HEK293 (cell line): ENCODE measurements at regions not wholly inside any gene's neighbourhood (a gene's known extent, or its start where the extent isn't known, plus 50 kb on each side); places are given as distances from the start of the nearest gene placed in this dataset.

Experiments
- CTCF ChIA-PET: fragments of 350-600 bp; formaldehyde crosslinking; extraction: SDS; loops from one replicate; lab custom pipeline; 2021; ENCODE audit warnings: antibody characterized with exemption; lab: Yijun Ruan, JAX
- POLR2A ChIA-PET: fragments of 300-600 bp; formaldehyde crosslinking; extraction: SDS; loops from one replicate; lab custom pipeline; 2020; ENCODE audit warnings: antibody characterized with exemption, inconsistent platforms; lab: Yijun Ruan, JAX
- H3K27ac ChIP-seq: fragments of 200-500 bp; sonication (Bioruptor generic); 2 replicates; pipeline ENCODE4 v1.5.1; 2014; ENCODE audit warnings: low read depth, low read length, control low read depth, inconsistent platforms; ENCODE audit errors: extremely low read depth
- H3K36me3 ChIP-seq, 2 experiments: fragments of 200-500 bp in 1 of 2; sonication (Bioruptor generic) in 1 of 2; 1 replicate in 1 of 2; 2 replicates in 1 of 2; pipeline ENCODE4 v1.5.1; 2014 to 2017; ENCODE audit warnings: inconsistent platforms in 2 of 2, low read length in 2 of 2; ENCODE audit not compliant: control insufficient read depth in 2 of 2, insufficient read depth in 1 of 2
- H3K4me1 ChIP-seq: fragments of 200-500 bp; sonication (Bioruptor generic); 2 replicates; pipeline ENCODE4 v1.5.1; 2014; ENCODE audit warnings: mild to moderate bottlenecking, low read length, inconsistent platforms; ENCODE audit not compliant: control insufficient read depth, insufficient read depth
- H3K4me3 ChIP-seq: 2 replicates; pipeline ENCODE4 v1.5.1; 2011; ENCODE audit warnings: low read depth, mild to moderate bottlenecking, control low read depth, low read length, moderate library complexity
- H3K9me3 ChIP-seq: fragments of 200-500 bp; sonication (Bioruptor generic); 2 replicates; pipeline ENCODE4 v1.5.1; 2014; ENCODE audit warnings: low read depth, low read length, inconsistent platforms; ENCODE audit not compliant: control insufficient read depth, insufficient read depth
- GLIS2 ChIP-seq: fragments of 450-650 bp; formaldehyde crosslinking; IDR thresholded peaks from 2 replicates; pipeline ENCODE4 v1.5.1; 2016; ENCODE audit warnings: missing biosample characterization, missing genetic modification characterization
- HIC1 ChIP-seq: fragments of 450-650 bp; formaldehyde crosslinking; IDR thresholded peaks from 2 replicates; pipeline ENCODE4 v1.5.1; 2016; ENCODE audit warnings: missing biosample characterization, missing genetic modification characterization
- KLF16 ChIP-seq: fragments of 450-650 bp; formaldehyde crosslinking; IDR thresholded peaks from 2 replicates; pipeline ENCODE4 v1.5.1; 2017; ENCODE audit warnings: missing biosample characterization, missing genetic modification characterization
- SALL2 ChIP-seq: fragments of 450-650 bp; formaldehyde crosslinking; IDR thresholded peaks from 2 replicates; pipeline ENCODE4 v1.5.0; 2017; ENCODE audit warnings: missing biosample characterization, mild to moderate bottlenecking, missing genetic modification characterization, borderline replicate concordance
- SP7 ChIP-seq: fragments of 450-650 bp; formaldehyde crosslinking; IDR thresholded peaks from 2 replicates; pipeline ENCODE4 v1.5.1; 2016; ENCODE audit warnings: missing biosample characterization, missing genetic modification characterization
- ZBTB48 ChIP-seq: fragments of 450-650 bp; formaldehyde crosslinking; IDR thresholded peaks from 2 replicates; pipeline ENCODE4 v1.5.1; 2016; ENCODE audit warnings: missing biosample characterization, missing genetic modification characterization
- ZFHX2 ChIP-seq: fragments of 450-650 bp; formaldehyde crosslinking; conservative IDR thresholded peaks from 2 replicates; pipeline ENCODE4 v1.5.1; 2016; ENCODE audit warnings: missing biosample characterization, missing genetic modification characterization
- ZNF221 ChIP-seq: fragments of 450-650 bp; formaldehyde crosslinking; IDR thresholded peaks from 2 replicates; pipeline ENCODE4 v1.5.1; 2017; ENCODE audit warnings: missing biosample characterization, missing genetic modification characterization, borderline replicate concordance
- ZNF274 ChIP-seq, 2 experiments: fragments of 200-500 bp in 1 of 2; fragments of 450-650 bp in 1 of 2; sonication (Bioruptor generic) in 1 of 2; formaldehyde crosslinking in 1 of 2; IDR thresholded peaks; 2 replicates each; pipeline versions ENCODE4 v1.5.1 to v1.6.1; 2014 to 2016; ENCODE audit warnings: borderline replicate concordance in 1 of 2, inconsistent platforms in 1 of 2, low read length in 1 of 2, missing biosample characterization in 1 of 2, missing genetic modification characterization in 1 of 2
- ZNF292 ChIP-seq: fragments of 450-650 bp; formaldehyde crosslinking; IDR thresholded peaks from 2 replicates; pipeline ENCODE4 v1.5.1; 2016; ENCODE audit warnings: low read depth, missing biosample characterization, missing genetic modification characterization, borderline replicate concordance
- ZNF341 ChIP-seq: fragments of 450-650 bp; formaldehyde crosslinking; IDR thresholded peaks from 2 replicates; pipeline ENCODE4; 2016; ENCODE audit warnings: low read depth, missing biosample characterization, missing genetic modification characterization
- ZNF37A ChIP-seq: fragments of 450-650 bp; IDR thresholded peaks from 2 replicates; pipeline ENCODE4 v1.5.1; 2018; ENCODE audit warnings: missing biosample characterization, missing genetic modification characterization
- ZNF394 ChIP-seq: fragments of 450-650 bp; formaldehyde crosslinking; IDR thresholded peaks from 2 replicates; pipeline ENCODE4 v1.5.1; 2016; ENCODE audit warnings: missing biosample characterization, missing genetic modification characterization, mild to moderate bottlenecking, moderate library complexity, borderline replicate concordance
- ZNF555 ChIP-seq: fragments of 450-650 bp; formaldehyde crosslinking; conservative IDR thresholded peaks from 2 replicates; pipeline ENCODE4 v1.5.1; 2017; ENCODE audit warnings: missing biosample characterization, mild to moderate bottlenecking, missing genetic modification characterization, inconsistent platforms
- ZNF585B ChIP-seq: fragments of 450-650 bp; formaldehyde crosslinking; IDR thresholded peaks from 2 replicates; pipeline ENCODE4 v1.5.1; 2016; ENCODE audit warnings: missing biosample characterization, missing genetic modification characterization
- ZNF629 ChIP-seq: fragments of 450-650 bp; formaldehyde crosslinking; IDR thresholded peaks from 2 replicates; pipeline ENCODE4 v1.5.1; 2017; ENCODE audit warnings: missing biosample characterization, missing genetic modification characterization
- ZNF645 ChIP-seq: fragments of 450-650 bp; formaldehyde crosslinking; IDR thresholded peaks from 2 replicates; pipeline ENCODE4; 2016; ENCODE audit warnings: missing biosample characterization, missing genetic modification characterization
- TF ChIP-seq, protein P1 (sequence below): fragments of 450-650 bp; formaldehyde crosslinking; IDR thresholded peaks from 2 replicates; pipeline ENCODE4 v1.5.1; 2016; ENCODE audit warnings: missing biosample characterization, missing genetic modification characterization
- TF ChIP-seq, protein P2 (sequence below): fragments of 450-650 bp; formaldehyde crosslinking; IDR thresholded peaks from 2 replicates; pipeline ENCODE4 v1.5.1; 2016; ENCODE audit warnings: missing biosample characterization, missing genetic modification characterization, low read depth
- TF ChIP-seq, protein P3 (sequence below): fragments of 450-650 bp; formaldehyde crosslinking; IDR thresholded peaks from 2 replicates; pipeline ENCODE4 v1.5.1; 2016; ENCODE audit warnings: missing biosample characterization, missing genetic modification characterization, borderline replicate concordance

DNA sequence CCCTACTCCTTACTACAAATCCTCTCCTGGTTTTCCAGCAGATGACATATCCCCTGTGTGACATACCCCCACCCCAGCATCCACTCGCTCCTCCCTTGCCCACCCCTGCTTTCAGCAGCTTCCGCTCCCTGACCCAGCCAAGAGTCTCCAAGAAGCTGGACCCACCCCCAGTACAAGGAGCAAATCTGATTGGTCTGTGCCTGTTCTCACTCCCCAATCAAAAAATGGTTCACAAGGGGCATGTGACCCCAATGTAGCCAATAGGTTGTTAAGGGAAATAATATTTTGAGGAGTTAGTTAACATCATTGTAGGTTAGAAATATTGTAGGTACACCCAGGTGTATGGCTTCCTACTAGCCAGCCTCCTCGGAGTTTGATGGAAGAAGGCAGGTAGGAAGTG, 70.1 kb downstream of the GP2 start (continued):
- TF ChIP-seq, protein P1, sequence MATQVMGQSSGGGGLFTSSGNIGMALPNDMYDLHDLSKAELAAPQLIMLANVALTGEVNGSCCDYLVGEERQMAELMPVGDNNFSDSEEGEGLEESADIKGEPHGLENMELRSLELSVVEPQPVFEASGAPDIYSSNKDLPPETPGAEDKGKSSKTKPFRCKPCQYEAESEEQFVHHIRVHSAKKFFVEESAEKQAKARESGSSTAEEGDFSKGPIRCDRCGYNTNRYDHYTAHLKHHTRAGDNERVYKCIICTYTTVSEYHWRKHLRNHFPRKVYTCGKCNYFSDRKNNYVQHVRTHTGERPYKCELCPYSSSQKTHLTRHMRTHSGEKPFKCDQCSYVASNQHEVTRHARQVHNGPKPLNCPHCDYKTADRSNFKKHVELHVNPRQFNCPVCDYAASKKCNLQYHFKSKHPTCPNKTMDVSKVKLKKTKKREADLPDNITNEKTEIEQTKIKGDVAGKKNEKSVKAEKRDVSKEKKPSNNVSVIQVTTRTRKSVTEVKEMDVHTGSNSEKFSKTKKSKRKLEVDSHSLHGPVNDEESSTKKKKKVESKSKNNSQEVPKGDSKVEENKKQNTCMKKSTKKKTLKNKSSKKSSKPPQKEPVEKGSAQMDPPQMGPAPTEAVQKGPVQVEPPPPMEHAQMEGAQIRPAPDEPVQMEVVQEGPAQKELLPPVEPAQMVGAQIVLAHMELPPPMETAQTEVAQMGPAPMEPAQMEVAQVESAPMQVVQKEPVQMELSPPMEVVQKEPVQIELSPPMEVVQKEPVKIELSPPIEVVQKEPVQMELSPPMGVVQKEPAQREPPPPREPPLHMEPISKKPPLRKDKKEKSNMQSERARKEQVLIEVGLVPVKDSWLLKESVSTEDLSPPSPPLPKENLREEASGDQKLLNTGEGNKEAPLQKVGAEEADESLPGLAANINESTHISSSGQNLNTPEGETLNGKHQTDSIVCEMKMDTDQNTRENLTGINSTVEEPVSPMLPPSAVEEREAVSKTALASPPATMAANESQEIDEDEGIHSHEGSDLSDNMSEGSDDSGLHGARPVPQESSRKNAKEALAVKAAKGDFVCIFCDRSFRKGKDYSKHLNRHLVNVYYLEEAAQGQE (tag by site-specific recombination) = no peak
- TF ChIP-seq, protein P2, sequence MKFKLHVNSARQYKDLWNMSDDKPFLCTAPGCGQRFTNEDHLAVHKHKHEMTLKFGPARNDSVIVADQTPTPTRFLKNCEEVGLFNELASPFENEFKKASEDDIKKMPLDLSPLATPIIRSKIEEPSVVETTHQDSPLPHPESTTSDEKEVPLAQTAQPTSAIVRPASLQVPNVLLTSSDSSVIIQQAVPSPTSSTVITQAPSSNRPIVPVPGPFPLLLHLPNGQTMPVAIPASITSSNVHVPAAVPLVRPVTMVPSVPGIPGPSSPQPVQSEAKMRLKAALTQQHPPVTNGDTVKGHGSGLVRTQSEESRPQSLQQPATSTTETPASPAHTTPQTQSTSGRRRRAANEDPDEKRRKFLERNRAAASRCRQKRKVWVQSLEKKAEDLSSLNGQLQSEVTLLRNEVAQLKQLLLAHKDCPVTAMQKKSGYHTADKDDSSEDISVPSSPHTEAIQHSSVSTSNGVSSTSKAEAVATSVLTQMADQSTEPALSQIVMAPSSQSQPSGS = no peak
- no peak for TF ChIP-seq ZNF292 (tag by site-specific recombination)

DNA sequence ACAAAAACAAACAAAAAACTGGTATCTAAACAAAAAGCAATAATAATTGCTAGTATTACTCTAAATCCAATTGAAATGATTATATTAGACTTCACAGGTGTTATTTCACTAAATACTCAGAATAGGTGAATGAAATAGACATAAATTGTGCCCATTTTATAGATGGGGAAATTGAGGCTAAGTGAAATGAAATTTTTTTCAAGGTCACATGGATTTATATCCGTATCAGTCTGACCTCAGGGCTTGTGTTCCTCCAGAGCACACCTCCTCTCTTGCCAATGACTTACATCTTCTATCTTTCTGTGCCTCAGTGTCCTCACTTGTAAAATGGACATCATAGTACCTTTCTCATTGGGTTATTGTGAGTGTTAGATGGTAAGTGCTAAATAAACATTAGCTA, 72.3 kb downstream of the GP2 start:
- no peaks in the 10 kb centered on the region for H3K9me3 ChIP-seq
- POLR2A ChIA-PET = no interaction called here
- no peaks in the 10 kb centered on the region for H3K36me3 ChIP-seq
- TF ChIP-seq ZBTB48 (tag by site-specific recombination) (no peak), ZNF37A (tag by site-specific recombination) (no peak), ZNF629 (tag by site-specific recombination) (no peak), SP7 (tag by site-specific recombination) (no peak), ZNF341 (tag by site-specific recombination) (no peak), ZNF585B (tag by site-specific recombination) (no peak), ZFHX2 (tag by site-specific recombination) (no peak), KLF16 (tag by site-specific recombination) (no peak), HIC1 (no peak), ZNF274 (IDR thresholded peaks at IDR 0.05; ENCODE audit: low read length) (no peak), ZNF274 (tag by site-specific recombination; IDR thresholded peaks at IDR 0.05; ENCODE audit: borderline replicate concordance) (no peak), SALL2 (tag by site-specific recombination) (no peak), ZNF394 (tag by site-specific recombination) (no peak), ZNF645 (tag by site-specific recombination) (no peak), GLIS2 (tag by site-specific recombination) (no peak), ZNF555 (tag by site-specific recombination) (no peak), ZNF221 (no peak)
- TF ChIP-seq, protein P3, sequence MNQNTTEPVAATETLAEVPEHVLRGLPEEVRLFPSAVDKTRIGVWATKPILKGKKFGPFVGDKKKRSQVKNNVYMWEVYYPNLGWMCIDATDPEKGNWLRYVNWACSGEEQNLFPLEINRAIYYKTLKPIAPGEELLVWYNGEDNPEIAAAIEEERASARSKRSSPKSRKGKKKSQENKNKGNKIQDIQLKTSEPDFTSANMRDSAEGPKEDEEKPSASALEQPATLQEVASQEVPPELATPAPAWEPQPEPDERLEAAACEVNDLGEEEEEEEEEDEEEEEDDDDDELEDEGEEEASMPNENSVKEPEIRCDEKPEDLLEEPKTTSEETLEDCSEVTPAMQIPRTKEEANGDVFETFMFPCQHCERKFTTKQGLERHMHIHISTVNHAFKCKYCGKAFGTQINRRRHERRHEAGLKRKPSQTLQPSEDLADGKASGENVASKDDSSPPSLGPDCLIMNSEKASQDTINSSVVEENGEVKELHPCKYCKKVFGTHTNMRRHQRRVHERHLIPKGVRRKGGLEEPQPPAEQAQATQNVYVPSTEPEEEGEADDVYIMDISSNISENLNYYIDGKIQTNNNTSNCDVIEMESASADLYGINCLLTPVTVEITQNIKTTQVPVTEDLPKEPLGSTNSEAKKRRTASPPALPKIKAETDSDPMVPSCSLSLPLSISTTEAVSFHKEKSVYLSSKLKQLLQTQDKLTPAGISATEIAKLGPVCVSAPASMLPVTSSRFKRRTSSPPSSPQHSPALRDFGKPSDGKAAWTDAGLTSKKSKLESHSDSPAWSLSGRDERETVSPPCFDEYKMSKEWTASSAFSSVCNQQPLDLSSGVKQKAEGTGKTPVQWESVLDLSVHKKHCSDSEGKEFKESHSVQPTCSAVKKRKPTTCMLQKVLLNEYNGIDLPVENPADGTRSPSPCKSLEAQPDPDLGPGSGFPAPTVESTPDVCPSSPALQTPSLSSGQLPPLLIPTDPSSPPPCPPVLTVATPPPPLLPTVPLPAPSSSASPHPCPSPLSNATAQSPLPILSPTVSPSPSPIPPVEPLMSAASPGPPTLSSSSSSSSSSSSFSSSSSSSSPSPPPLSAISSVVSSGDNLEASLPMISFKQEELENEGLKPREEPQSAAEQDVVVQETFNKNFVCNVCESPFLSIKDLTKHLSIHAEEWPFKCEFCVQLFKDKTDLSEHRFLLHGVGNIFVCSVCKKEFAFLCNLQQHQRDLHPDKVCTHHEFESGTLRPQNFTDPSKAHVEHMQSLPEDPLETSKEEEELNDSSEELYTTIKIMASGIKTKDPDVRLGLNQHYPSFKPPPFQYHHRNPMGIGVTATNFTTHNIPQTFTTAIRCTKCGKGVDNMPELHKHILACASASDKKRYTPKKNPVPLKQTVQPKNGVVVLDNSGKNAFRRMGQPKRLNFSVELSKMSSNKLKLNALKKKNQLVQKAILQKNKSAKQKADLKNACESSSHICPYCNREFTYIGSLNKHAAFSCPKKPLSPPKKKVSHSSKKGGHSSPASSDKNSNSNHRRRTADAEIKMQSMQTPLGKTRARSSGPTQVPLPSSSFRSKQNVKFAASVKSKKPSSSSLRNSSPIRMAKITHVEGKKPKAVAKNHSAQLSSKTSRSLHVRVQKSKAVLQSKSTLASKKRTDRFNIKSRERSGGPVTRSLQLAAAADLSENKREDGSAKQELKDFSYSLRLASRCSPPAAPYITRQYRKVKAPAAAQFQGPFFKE = no peak
- CTCF ChIA-PET = no interaction called here
- no peak overlapping the region for H3K27ac ChIP-seq
- H3K4me1 ChIP-seq = no peaks in the 10 kb centered on the region
- H3K4me3 ChIP-seq = no peak overlapping the region
